PC-3 (cell line): ENCODE measurements at regions not wholly inside any gene's neighbourhood (a gene's known extent, or its start where the extent isn't known, plus 50 kb on each side); places are given as distances from the start of the nearest gene placed in this dataset.

Source experiments
- CTCF ChIP-seq: fragments of 300-600 bp; sonication (generic); conservative IDR thresholded peaks from 2 replicates; pipeline ENCODE4 v1.5.1; 2017; ENCODE audit warnings: antibody characterized with exemption, low read depth, mild to moderate bottlenecking, low read length
- EZH2 ChIP-seq: fragments of 300-600 bp; sonication (generic); IDR thresholded peaks from one replicate; pipeline ENCODE4 v1.6.1; 2017; ENCODE audit warnings: antibody characterized with exemption, mild to moderate bottlenecking, low read length; ENCODE audit not compliant: unreplicated experiment

- TF ChIP-seq CTCF = no peak
- TF ChIP-seq EZH2 = no peak
These were observed 161.2 kb downstream of the COPRS start for GRCh38 chr17:31697838-31698237.
